Neural crest cell (in vitro differentiated cells): ENCODE measurements at regions not wholly inside any gene's neighbourhood (a gene's known extent, or its start where the extent isn't known, plus 50 kb on each side); places are given as distances from the start of the nearest gene placed in this dataset.
A peak's percentile ranks its signal among the peaks of the same experiment; 100 is the strongest.

Source experiments
- DNase-seq: peaks from one replicate; pipeline ENCODE4 v3.0.0; 2021; ENCODE audit warnings: low read depth, mixed read lengths, low spot score
- H3K27ac Mint-ChIP-seq: one replicate; pipeline ENCODE4 v1.8.0; 2021; ENCODE audit warnings: mild to moderate bottlenecking, mixed read lengths; ENCODE audit not compliant: unreplicated experiment
- H3K27me3 Mint-ChIP-seq: 2 replicates; pipeline ENCODE4 v1.8.0; 2021; ENCODE audit warnings: low read depth, mild to moderate bottlenecking, mixed read lengths
- H3K36me3 Mint-ChIP-seq: 2 replicates; pipeline ENCODE4 v1.8.0; 2021; ENCODE audit warnings: low read depth, mild to moderate bottlenecking, mixed read lengths
- H3K4me1 Mint-ChIP-seq: 2 replicates; pipeline ENCODE4 v1.8.0; 2021; ENCODE audit warnings: mixed read lengths
- H3K4me3 Mint-ChIP-seq: one replicate; pipeline ENCODE4 v1.8.0; 2021; ENCODE audit warnings: mild to moderate bottlenecking, mixed read lengths
- H3K9me3 Mint-ChIP-seq: 2 replicates; pipeline ENCODE4 v1.8.0; 2021; ENCODE audit warnings: mixed read lengths
- CTCF ChIP-seq: fragments of 200-600 bp; sonication (generic); conservative IDR thresholded peaks from 2 replicates; pipeline ENCODE4 v1.5.0; 2021; ENCODE audit warnings: antibody characterized with exemption, mild to moderate bottlenecking

GRCh38 chr13:73731564-73731963, 402.6 kb downstream of the KLF12 start:
- peaks cover 3% of the 10 kb centered on the region for H3K4me1 Mint-ChIP-seq
- H3K27me3 Mint-ChIP-seq = no peaks in the 10 kb centered on the region
- DNase-seq = no peak
- H3K27ac Mint-ChIP-seq = no peak overlapping the region
- H3K4me3 Mint-ChIP-seq = no peak overlapping the region
- H3K36me3 Mint-ChIP-seq = peaks cover 9% of the 10 kb centered on the region
- H3K9me3 Mint-ChIP-seq = no peaks in the 10 kb centered on the region
- TF ChIP-seq CTCF = no peak

GRCh38 chr13:73730014-73730413, 404.2 kb downstream of the KLF12 start:
- Mint-ChIP-seq H3K27ac (no peak overlapping the region), H3K36me3 (peaks cover 4% of the 10 kb centered on the region), H3K4me3 (no peak overlapping the region), H3K27me3 (no peaks in the 10 kb centered on the region), H3K4me1 (no peaks in the 10 kb centered on the region), H3K9me3 (no peaks in the 10 kb centered on the region)
- no peak for TF ChIP-seq CTCF
- DNase-seq = no peak

- DNase-seq = no peak
- Mint-ChIP-seq H3K36me3 (peaks cover 6% of the 10 kb centered on the region), H3K27me3 (no peaks in the 10 kb centered on the region), H3K27ac (no peak overlapping the region), H3K4me1 (no peaks in the 10 kb centered on the region), H3K9me3 (peaks cover 2% of the 10 kb centered on the region), H3K4me3 (no peak overlapping the region)
- TF ChIP-seq CTCF = no peak
Observed at GRCh38 chr13:73729046-73729445, 405.2 kb downstream of the KLF12 start.

GRCh38 chr13:73722120-73722519, 412.1 kb downstream of the KLF12 start:
- no peaks in the 10 kb centered on the region for H3K27me3 Mint-ChIP-seq
- no peaks in the 10 kb centered on the region for H3K4me1 Mint-ChIP-seq
- peaks cover 3% of the 10 kb centered on the region for H3K9me3 Mint-ChIP-seq
- H3K27ac Mint-ChIP-seq = no peak overlapping the region
- TF ChIP-seq CTCF = peak; percentile 57
- H3K4me3 Mint-ChIP-seq = no peak overlapping the region
- H3K36me3 Mint-ChIP-seq = peaks cover 3% of the 10 kb centered on the region
- no peak for DNase-seq

- H3K4me1 Mint-ChIP-seq = no peaks in the 10 kb centered on the region
- no peak overlapping the region for H3K4me3 Mint-ChIP-seq
- peaks cover 3% of the 10 kb centered on the region for H3K36me3 Mint-ChIP-seq
- no peak for DNase-seq
- no peaks in the 10 kb centered on the region for H3K27me3 Mint-ChIP-seq
- H3K9me3 Mint-ChIP-seq = peaks cover 3% of the 10 kb centered on the region
- H3K27ac Mint-ChIP-seq = no peak overlapping the region
- no peak for TF ChIP-seq CTCF
Observed at GRCh38 chr13:73721571-73721970, 412.6 kb downstream of the KLF12 start.
